Urothelium cell line (cell line): ENCODE measurements at regions not wholly inside any gene's neighbourhood (a gene's known extent, or its start where the extent isn't known, plus 50 kb on each side); places are given as distances from the start of the nearest gene placed in this dataset.
"Not testable (repeated sequence)": the region's sequence is repeated elsewhere in the genome, so short reads cannot be mapped to it uniquely, and the experiment has no call there.

Experiments used
- DNase-seq: peaks from one replicate; pipeline ENCODE4 v3.0.0; 2011; ENCODE audit warnings: low spot score, mixed read lengths
- FAIRE-seq: peaks from 2 replicates; lab custom pipeline; 2011; peaks lifted over from hg19 to GRCh38; lab: Jason Lieb, UNC

- DNase-seq (no peak), FAIRE-seq (no peak)
Measured at GRCh38 chr4:159632031-159632430, 529.2 kb downstream of the RAPGEF2 start.

DNA sequence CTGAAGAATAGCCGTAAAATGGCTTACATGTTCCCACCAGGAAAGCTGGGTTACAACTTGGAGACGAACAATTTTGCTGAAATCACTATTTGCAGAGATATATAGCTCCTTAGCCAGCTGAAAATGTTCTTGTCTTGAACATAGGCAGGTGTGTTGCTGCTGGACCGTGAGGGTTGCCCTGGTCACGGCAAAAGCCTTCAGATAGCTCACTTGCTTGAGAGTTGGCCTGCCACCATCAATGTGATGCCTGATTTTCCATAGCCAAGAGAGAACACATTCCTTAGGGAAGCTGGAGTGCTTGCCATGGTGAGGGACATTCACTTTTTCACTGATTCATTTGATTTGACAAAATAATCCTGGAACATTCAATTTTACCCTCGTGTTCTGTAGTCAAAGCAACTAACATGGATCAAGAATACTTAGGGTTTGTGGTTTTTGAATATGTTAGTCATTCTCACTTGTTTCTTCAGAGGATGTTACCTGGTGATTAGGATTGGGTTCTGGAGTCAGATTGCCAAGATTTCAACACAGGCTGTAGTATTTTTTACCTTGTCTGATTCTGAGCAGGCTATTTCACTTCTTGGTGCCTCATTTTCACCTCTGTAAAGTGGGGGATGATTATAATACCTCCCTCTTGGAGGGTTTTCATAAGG is 536.9 kb downstream of the RAPGEF2 start:
- DNase-seq (no peak), FAIRE-seq (no peak)

DNA sequence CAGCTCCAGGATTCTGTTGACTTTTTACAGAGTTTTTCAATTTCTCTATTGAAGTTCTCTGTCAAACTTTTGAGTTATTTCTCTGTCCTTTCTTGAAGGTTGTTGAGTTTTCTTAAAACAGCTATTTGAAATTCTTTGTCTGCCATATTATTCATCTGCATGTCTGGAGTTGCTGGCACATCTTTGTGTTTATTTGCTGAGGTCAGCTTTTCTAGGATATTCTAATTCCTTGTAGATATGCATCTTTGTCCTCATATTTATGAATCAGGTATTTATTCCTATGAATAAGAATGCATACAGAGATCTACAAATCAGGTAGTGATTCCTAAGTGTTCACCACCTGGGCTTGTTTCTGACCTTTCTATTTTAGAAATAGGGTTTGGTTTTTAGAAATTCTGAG is 546.4 kb downstream of the RAPGEF2 start:
- DNase-seq (no peak), FAIRE-seq (no peak)

GRCh38 chr4:159652871-159653270 is 550.0 kb downstream of the RAPGEF2 start:
- FAIRE-seq (no peak), DNase-seq (no peak)

GRCh38 chr4:159655547-159655946 is 552.7 kb downstream of the RAPGEF2 start:
- DNase-seq (peak; percentile 63), FAIRE-seq (no peak)

GRCh38 chr4:159669094-159669493 is 566.2 kb downstream of the RAPGEF2 start:
- FAIRE-seq, result no peak
- DNase-seq, result no peak

DNA sequence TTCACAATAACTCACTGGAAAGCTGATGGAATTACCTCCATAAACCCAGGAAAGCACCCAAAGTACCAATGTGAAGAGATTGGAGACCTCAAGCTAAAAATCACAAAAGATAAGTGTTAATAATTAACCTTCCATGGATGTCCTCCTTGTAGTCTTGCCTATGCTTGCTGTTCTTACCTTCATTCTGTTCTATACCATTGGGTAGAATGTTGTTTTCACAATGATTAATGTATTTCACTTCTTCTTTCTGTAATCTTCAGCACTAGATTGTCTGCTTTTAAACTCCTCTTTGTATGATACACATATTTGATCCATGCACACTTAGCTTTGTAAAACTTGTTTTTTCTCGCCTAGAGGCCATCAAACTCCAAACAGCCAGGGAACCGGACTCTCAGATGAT is 570.3 kb downstream of the RAPGEF2 start:
- DNase-seq, result no peak
- no peak for FAIRE-seq

DNA sequence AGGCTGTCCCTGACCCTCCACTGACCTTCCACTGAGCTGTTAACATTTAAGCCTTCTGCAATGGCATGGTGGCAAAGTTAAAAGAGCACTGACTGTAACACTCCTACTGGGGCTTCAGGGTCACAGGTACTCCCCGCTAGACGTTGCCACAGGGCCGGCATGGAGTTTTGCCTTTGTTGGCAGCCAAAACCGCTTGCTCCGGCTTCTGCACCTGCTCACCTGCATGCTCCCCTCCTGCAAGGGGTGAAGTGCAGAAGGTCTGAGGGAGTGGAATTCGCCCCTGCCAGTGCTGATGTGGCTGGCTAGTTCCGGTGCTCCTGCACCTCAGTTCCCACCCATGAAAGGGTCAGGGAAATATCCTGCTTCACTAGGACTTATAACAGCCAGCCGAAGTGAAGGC is 571.4 kb downstream of the RAPGEF2 start:
- FAIRE-seq (no peak), DNase-seq (no peak)

- no peak for FAIRE-seq
- DNase-seq, result no peak
Measured at GRCh38 chr4:159677521-159677920, 574.6 kb downstream of the RAPGEF2 start.

- no peak for DNase-seq
- FAIRE-seq, result no peak
Measured at GRCh38 chr4:159682996-159683395, 580.1 kb downstream of the RAPGEF2 start.

- DNase-seq (no peak), FAIRE-seq (no peak)
Measured at GRCh38 chr4:159684061-159684460, 581.2 kb downstream of the RAPGEF2 start.

- FAIRE-seq (no peak), DNase-seq (no peak)
Measured at GRCh38 chr4:159685340-159686092, 582.6 kb downstream of the RAPGEF2 start.

- FAIRE-seq (no peak), DNase-seq (no peak)
Measured at GRCh38 chr4:159689526-159689925, 586.6 kb downstream of the RAPGEF2 start.

DNA sequence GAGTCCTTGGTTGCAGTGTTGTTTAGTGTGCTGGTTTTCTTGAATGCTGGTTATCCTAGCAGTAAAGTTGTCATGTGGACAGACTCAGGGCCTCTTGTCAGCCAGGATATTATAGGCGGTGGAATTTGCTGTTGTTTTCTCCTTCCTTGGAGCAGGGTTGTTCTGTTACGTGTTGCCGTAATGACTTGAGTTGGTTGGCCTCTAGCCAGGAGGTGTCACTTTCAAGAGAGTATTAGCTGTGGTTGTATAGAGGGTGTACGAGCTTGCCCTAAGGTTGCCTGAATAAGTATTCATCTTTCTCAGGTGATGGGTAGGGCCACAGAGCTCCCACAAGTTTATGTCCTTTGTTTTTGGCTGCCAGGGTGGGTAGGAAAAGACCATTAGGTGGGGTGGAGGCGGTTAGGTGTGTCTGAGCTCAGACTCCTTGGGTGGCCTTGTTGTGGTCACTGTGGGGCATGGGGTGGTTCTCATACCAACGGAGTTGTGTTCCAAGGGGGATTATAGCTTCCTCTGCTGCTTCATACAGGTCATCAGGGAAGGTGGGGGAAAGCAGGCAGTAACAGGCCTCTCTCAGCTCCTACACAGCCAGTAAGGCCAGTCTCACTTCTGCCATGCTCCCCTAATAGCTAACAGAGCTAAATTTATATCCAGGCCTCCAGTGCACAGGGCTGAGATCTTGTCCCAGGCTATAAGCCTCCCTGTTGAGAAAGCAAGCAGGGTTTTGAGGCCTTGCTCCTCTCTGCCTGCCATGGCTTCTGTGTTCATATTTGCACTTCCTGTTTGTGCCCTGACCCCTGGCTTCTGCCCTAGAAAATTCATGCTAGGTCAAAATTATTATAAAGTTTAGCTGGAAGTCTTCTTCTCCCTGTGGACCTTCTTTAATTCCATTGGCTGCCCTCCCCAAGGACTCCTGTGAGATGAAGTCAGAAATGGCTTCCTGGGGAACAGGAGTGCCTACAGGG is 594.7 kb downstream of the RAPGEF2 start:
- FAIRE-seq (no peak), DNase-seq (peak; percentile 4)

- DNase-seq (no peak), FAIRE-seq (no peak)
Measured at GRCh38 chr4:159698336-159698735, 595.5 kb downstream of the RAPGEF2 start.

DNA sequence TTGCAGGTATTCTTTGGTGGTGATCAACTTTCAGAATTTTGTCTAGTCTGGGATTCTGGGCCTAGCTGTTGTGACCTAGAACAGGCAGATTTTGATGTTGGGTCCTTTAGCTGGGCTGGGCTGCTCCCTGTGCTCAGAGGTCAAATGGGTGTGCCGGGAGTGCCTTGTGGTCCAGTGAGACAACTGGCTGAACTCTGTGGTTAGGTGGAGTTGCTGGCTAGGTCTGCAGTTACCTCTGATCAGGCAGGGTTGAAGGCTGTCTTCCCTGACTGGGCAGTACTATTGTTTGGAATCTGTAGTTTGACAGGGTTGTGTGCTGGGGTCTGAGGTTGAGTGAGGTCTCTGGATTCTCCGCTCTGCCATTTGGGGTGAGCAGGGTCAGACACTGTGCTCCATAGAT is 599.3 kb downstream of the RAPGEF2 start:
- no peak for DNase-seq
- peak; percentile 5 for FAIRE-seq

DNA sequence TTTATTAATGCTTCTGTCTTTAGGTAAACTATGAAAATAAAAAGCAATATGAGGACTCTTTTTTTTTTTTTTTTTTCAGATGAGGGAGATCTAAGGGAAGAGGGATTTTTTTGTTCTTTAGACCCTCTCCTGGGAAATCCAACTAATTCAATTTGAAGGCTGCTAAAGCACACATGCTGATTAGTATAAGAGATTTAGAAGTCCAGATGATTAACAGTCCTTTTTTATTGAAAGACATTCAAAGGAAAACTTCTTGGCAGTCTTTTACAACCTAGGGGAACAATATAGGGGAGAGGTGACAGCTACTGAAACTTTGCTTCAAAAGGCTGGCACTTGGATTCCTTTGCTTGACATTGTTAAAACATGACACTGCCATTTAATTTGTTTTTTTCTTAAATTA is 602.5 kb downstream of the RAPGEF2 start:
- FAIRE-seq (no peak), DNase-seq (no peak)

GRCh38 chr4:159706704-159707103 is 603.8 kb downstream of the RAPGEF2 start:
- DNase-seq (no peak), FAIRE-seq (no peak)

GRCh38 chr4:159715180-159715579 is 612.3 kb downstream of the RAPGEF2 start:
- FAIRE-seq, DNase-seq: not testable (repeated sequence)

- FAIRE-seq (no peak), DNase-seq (no peak)
Measured at GRCh38 chr4:159719531-159719930, 616.7 kb downstream of the RAPGEF2 start.

DNA sequence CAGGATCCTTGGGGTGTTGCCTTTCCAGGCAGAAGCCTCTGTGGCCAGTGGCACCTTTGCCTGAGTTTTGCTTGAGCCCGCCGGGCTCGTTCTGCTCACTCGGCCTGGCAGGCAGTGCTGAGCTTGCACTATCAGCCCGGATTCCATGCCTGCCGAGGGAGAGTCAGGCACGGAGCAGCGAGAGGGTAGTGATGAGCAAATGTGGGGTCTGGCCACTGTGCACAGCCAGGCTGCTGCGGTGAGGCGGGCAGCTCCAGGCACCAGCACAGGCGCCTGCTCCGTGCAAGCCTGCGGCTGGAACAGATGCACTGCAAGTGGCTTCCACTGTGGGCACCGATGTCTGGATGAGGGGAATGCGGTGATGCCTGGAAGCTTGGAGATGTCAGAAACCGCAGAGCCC is 619.2 kb downstream of the RAPGEF2 start:
- FAIRE-seq (no peak), DNase-seq (no peak)
